Upper lobe of left lung (tissue), 4 donors: ENCODE measurements at regions not wholly inside any gene's neighbourhood (a gene's known extent, or its start where the extent isn't known, plus 50 kb on each side); places are given as distances from the start of the nearest gene placed in this dataset.

Experiments used
- CTCF ChIP-seq, 6 experiments: fragments of 450-650 bp in 4 of 6; fragments of 200-600 bp in 2 of 6; sonication (generic) in 2 of 6; IDR thresholded peaks; one replicate each; pipeline ENCODE4 v1.5.1; 2016 to 2019; ENCODE audit warnings: antibody characterized with exemption in 6 of 6
- POLR2A ChIP-seq, 4 donors: fragments of 450-650 bp; IDR thresholded peaks; one replicate each; pipeline ENCODE4 v1.5.1; 2016 to 2017; ENCODE audit warnings: antibody characterized with exemption in 4 of 4, mild to moderate bottlenecking in 2 of 4

GRCh38 chr5:17343675-17344074, 126.2 kb downstream of the BASP1 start:
- TF ChIP-seq CTCF (IDR thresholded peaks at IDR 0.05): no peak
- TF ChIP-seq POLR2A (IDR thresholded peaks at IDR 0.05): no peak
